SH-SY5Y (cell line): ENCODE measurements at regions not wholly inside any gene's neighbourhood (a gene's known extent, or its start where the extent isn't known, plus 50 kb on each side); places are given as distances from the start of the nearest gene placed in this dataset.

Experiments used
- GATA2 ChIP-seq: IDR thresholded peaks from 2 replicates; pipeline ENCODE4 v1.6.1; 2011; ENCODE audit warnings: mild to moderate bottlenecking, low read depth, low read length
- GATA3 ChIP-seq: IDR thresholded peaks from 2 replicates; pipeline ENCODE4 v1.6.1; 2011; ENCODE audit warnings: low read depth, mild to moderate bottlenecking, low read length, moderate library complexity

GRCh38 chr4:45803994-45804393 lies 319.9 kb downstream of the GABRG1 start:
- TF ChIP-seq GATA2, result no peak
- no peak for TF ChIP-seq GATA3
